Fibroblast of pulmonary artery (primary cell): ENCODE measurements at regions not wholly inside any gene's neighbourhood (a gene's known extent, or its start where the extent isn't known, plus 50 kb on each side); places are given as distances from the start of the nearest gene placed in this dataset.

Experiments
- DNase-seq: peaks from one replicate; pipeline ENCODE4 v3.0.0-alpha.2; 2010; ENCODE audit warnings: low read depth
- H3K4me3 ChIP-seq: replicated peaks from 2 replicates; pipeline ENCODE4 v1.5.1; 2011; ENCODE audit warnings: low read depth, mild to moderate bottlenecking, control low read depth, low read length, moderate library complexity
- TF ChIP-seq, protein P1 (sequence below): IDR thresholded peaks from 2 replicates; pipeline ENCODE4 v1.5.1; 2011; ENCODE audit warnings: mild to moderate bottlenecking, control low read depth, low read length, inconsistent platforms; ENCODE audit errors: missing control alignments

DNA sequence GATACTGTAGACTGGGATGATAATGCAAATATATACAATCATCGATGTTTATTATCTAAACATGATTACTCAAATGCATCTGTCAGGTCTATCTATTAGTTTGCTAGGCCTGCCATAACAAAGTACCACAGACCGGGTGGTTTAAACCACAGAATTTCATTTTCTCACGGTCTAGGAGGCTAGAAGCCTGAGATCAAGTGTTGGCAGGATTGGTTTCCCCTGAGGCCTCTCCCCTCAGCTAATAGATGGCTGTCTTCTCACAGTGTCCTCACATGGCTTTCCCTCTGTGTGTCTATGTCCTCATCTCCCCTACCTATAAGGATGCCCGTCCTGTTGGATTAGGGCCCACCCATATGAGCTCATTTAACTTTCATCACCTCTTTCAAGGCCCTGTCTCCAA, 512.6 kb upstream of the SLC35B3 start:
- no peak for DNase-seq
- no peak overlapping the region for H3K4me3 ChIP-seq
- TF ChIP-seq, protein P1, sequence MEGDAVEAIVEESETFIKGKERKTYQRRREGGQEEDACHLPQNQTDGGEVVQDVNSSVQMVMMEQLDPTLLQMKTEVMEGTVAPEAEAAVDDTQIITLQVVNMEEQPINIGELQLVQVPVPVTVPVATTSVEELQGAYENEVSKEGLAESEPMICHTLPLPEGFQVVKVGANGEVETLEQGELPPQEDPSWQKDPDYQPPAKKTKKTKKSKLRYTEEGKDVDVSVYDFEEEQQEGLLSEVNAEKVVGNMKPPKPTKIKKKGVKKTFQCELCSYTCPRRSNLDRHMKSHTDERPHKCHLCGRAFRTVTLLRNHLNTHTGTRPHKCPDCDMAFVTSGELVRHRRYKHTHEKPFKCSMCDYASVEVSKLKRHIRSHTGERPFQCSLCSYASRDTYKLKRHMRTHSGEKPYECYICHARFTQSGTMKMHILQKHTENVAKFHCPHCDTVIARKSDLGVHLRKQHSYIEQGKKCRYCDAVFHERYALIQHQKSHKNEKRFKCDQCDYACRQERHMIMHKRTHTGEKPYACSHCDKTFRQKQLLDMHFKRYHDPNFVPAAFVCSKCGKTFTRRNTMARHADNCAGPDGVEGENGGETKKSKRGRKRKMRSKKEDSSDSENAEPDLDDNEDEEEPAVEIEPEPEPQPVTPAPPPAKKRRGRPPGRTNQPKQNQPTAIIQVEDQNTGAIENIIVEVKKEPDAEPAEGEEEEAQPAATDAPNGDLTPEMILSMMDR: no peak

DNA sequence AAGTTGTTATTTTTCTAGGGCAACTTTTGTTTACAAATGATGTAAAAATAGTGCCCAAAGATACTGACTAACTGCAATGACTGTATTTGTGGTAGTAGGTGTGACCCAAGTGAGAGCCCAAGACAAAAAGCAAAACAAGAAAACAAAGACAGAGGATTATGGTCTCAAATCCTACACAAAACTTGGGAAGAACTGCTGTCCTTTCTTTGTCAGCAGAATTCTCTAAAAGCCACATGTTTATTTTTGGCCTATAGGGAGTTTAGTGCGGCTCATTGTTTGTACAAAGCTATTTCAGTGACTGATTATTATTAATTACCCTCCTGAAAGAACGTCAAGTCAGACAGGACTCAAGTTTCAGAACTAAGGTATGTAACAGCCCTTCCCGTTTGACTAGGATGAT, 509.2 kb upstream of the SLC35B3 start:
- TF ChIP-seq, protein P1: no peak
- no peak for DNase-seq
- no peak overlapping the region for H3K4me3 ChIP-seq

DNA sequence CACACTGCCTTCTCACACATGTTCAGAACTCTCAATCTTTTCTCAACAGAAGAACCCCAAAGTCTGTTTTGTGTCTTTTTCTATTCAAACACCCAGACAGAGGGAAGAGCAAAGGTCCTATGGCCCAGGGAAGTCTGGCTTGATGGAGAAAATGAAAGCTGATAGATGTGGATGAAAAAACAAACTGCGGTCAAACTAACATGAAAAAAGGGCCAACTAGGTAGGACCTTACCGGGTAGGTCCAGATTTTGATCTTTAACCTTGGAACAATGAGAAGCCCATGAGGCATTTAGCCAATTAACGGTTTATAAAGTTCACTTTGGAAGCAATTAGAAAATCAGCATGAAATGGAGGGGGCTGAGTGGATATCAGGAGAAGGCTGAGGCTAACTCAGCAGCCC, 507.7 kb upstream of the SLC35B3 start:
- TF ChIP-seq, protein P1: no peak
- no peak for DNase-seq
- H3K4me3 ChIP-seq: no peak overlapping the region

DNA sequence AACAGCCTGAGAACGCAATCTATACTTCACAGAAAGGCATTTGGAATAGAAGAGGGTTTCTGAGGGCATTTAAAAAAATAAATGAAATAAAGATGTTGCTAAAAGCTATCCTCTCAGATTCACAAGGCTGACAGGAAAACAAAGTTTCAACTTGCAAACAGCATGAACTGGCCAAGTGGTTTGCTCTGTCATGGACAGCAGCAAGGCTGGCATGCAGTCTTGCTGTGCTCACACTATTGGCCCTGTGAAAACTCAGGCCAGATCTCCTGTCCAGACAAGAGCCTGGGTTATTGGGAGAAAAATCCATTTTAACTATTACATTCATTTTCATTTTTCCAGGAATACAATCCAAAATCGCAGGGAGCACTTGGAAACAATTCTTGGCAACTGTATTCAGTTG, 506.2 kb upstream of the SLC35B3 start:
- no peak overlapping the region for H3K4me3 ChIP-seq
- no peak for DNase-seq

DNA sequence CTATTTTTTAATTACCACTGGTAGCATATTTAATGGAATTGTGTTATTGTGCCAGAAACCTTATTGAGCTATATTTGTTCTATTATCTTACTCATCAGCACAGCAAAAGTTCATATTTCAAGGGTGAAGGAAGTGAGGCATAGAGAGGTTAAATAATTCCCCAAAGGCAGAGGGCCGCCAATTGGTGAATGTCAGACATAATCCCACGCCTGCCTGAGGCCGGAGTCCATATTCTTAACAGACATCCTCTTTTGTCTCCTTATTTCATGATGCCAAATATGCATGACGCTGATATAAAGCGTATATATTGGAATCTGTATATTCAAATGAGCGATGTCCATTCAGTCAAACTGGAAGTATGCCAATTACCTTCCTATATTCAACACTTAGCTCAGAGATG, 505.0 kb upstream of the SLC35B3 start:
- H3K4me3 ChIP-seq: no peak overlapping the region
- no peak for DNase-seq

More for the DNA sequence above, 506.2 kb upstream of the SLC35B3 start:
- TF ChIP-seq, protein P1: no peak

DNA sequence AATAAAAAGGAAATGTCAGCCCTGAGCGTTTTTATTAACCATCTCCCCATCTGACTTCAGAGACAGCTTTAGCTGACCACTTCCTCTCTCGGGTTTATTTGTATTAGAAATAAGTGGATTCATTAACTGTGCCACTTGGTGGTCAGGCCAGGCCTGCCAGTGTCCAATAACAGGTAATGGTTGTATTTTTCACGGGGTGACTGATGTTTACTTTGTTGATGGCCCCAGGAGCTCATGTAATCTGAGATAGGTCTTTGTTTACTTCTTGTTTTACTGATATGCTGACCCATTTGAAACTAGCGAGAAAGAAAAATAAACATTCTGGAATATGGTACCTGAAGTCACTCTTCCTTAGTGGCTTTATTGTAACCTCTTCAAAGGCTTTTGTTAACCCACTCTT, 504.3 kb upstream of the SLC35B3 start:
- no peak overlapping the region for H3K4me3 ChIP-seq
- DNase-seq: no peak
- TF ChIP-seq, protein P1: no peak

More for the DNA sequence above, 505.0 kb upstream of the SLC35B3 start:
- TF ChIP-seq, protein P1: no peak

DNA sequence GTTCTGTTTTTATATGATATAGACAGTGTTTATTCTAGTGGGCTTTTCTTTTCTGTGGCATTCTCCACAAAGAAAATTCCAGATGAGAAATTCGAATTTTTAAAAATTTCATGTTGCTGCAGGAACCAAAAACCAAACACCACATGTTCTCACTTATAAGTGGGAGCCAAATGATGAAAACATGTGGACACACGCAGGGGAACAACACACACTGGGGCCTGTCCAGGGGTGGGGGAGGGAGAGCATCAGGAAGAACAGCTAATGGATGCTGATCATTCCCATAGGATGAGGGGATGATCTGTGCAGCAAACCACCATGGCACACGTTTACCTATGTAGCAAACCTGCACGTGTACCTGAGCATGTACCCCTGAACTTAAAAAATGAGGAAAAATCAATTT, 499.0 kb upstream of the SLC35B3 start:
- H3K4me3 ChIP-seq: no peak overlapping the region
- TF ChIP-seq, protein P1: no peak
- DNase-seq: no peak
